H1 (cell line): ENCODE measurements at regions not wholly inside any gene's neighbourhood (a gene's known extent, or its start where the extent isn't known, plus 50 kb on each side); places are given as distances from the start of the nearest gene placed in this dataset.

Experiments used
- CTBP2 ChIP-seq: IDR thresholded peaks from 2 replicates; pipeline ENCODE4 v1.7.0; 2011; ENCODE audit warnings: borderline replicate concordance, mild to moderate bottlenecking, moderate library complexity, mixed read lengths, low read length; ENCODE audit not compliant: insufficient read depth, insufficient read length
- JUN ChIP-seq: IDR thresholded peaks from 2 replicates; pipeline ENCODE4 v1.6.1; 2011; ENCODE audit warnings: low read depth, mild to moderate bottlenecking, improper control_type of control experiment, low read length
- RAD21 ChIP-seq, 2 experiments: IDR thresholded peaks in 1 of 2; conservative IDR thresholded peaks in 1 of 2; 2 replicates each; pipeline ENCODE4 v1.6.1; 2011; ENCODE audit warnings: low read depth in 2 of 2, low read length in 2 of 2, improper control_type of control experiment in 1 of 2, inconsistent platforms in 1 of 2, mild to moderate bottlenecking in 1 of 2, moderate library complexity in 1 of 2
- RBBP5 ChIP-seq: IDR thresholded peaks from 2 replicates; pipeline ENCODE4 v1.7.1; 2012; ENCODE audit warnings: low read depth, mild to moderate bottlenecking, inconsistent platforms, low read length, moderate library complexity, borderline replicate concordance
- SP1 ChIP-seq: IDR thresholded peaks from 2 replicates; pipeline ENCODE4 v1.6.1; 2011; ENCODE audit warnings: low read depth, low read length
- SP4 ChIP-seq: IDR thresholded peaks from 2 replicates; pipeline ENCODE4 v1.6.1; 2012; ENCODE audit warnings: low read length, inconsistent platforms
- TF ChIP-seq, protein P1 (sequence below), 3 experiments: IDR thresholded peaks; 1 replicate in 2 of 3; 2 replicates in 1 of 3; pipeline versions ENCODE4 v1.5.1 to v1.6.1; 2011; ENCODE audit warnings: low read length in 3 of 3, mild to moderate bottlenecking in 3 of 3, inconsistent platforms in 2 of 3, low read depth in 1 of 3, moderate library complexity in 1 of 3; ENCODE audit not compliant: insufficient read depth in 1 of 3; ENCODE audit errors: control extremely low read depth in 1 of 3

- TF ChIP-seq RAD21 (IDR thresholded peaks at IDR 0.05 in 1 of 2, conservative IDR thresholded peaks at IDR 0.05 in 1 of 2; ENCODE audit: low read depth in 2 of 2, low read length in 2 of 2) (peak in 1 of 2 experiments; percentile 18; a peak in 1 of 4 replicates), CTBP2 (no peak), SP4 (no peak), SP1 (0 out of 2 replicates have a peak, but pooled peaks have one; percentile 57), RBBP5 (peak; percentile 55; the same call in 1 of the 2 replicates), JUN (no peak)
- TF ChIP-seq, protein P1, sequence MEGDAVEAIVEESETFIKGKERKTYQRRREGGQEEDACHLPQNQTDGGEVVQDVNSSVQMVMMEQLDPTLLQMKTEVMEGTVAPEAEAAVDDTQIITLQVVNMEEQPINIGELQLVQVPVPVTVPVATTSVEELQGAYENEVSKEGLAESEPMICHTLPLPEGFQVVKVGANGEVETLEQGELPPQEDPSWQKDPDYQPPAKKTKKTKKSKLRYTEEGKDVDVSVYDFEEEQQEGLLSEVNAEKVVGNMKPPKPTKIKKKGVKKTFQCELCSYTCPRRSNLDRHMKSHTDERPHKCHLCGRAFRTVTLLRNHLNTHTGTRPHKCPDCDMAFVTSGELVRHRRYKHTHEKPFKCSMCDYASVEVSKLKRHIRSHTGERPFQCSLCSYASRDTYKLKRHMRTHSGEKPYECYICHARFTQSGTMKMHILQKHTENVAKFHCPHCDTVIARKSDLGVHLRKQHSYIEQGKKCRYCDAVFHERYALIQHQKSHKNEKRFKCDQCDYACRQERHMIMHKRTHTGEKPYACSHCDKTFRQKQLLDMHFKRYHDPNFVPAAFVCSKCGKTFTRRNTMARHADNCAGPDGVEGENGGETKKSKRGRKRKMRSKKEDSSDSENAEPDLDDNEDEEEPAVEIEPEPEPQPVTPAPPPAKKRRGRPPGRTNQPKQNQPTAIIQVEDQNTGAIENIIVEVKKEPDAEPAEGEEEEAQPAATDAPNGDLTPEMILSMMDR (IDR thresholded peaks at IDR 0.05; ENCODE audit: control extremely low read depth in 1 of 3, insufficient read depth in 1 of 3, low read depth in 1 of 3, low read length in 3 of 3) = no peak
- TF ChIP-seq, all 59 proteins: peak for 9
Observed at GRCh38 chr6:106823732-106824351, 150.7 kb downstream of the CD24 start (continued).
